GM20000 (cell line): ENCODE measurements at regions not wholly inside any gene's neighbourhood (a gene's known extent, or its start where the extent isn't known, plus 50 kb on each side); places are given as distances from the start of the nearest gene placed in this dataset.

Source experiments
- DNase-seq: peaks from one replicate; pipeline ENCODE4 v3.0.0; 2012; ENCODE audit warnings: low spot score
- CTCF ChIP-seq: IDR thresholded peaks from 2 replicates; pipeline ENCODE4 v1.5.1; 2012; ENCODE audit warnings: mild to moderate bottlenecking, control low read depth; ENCODE audit errors: extremely low read depth, missing control alignments

GRCh38 chr7:16015981-16016380 is 329.5 kb upstream of the MEOX2 start:
- DNase-seq: no peak
- no peak for TF ChIP-seq CTCF

- DNase-seq: no peak
- TF ChIP-seq CTCF: no peak
Observed at GRCh38 chr7:16014031-16014430, 327.5 kb upstream of the MEOX2 start.

GRCh38 chr7:16007911-16008310 is 321.4 kb upstream of the MEOX2 start:
- DNase-seq: no peak
- no peak for TF ChIP-seq CTCF

- TF ChIP-seq CTCF: no peak
Observed at GRCh38 chr7:16004702-16005101, 318.2 kb upstream of the MEOX2 start.

GRCh38 chr7:16001477-16001876 is 315.0 kb upstream of the MEOX2 start:
- TF ChIP-seq CTCF: no peak
- DNase-seq: no peak

More at GRCh38 chr7:16004702-16005101, 318.2 kb upstream of the MEOX2 start:
- no peak for DNase-seq

- TF ChIP-seq CTCF: no peak
- DNase-seq: no peak
Observed at GRCh38 chr7:15998617-15999016, 312.1 kb upstream of the MEOX2 start.

GRCh38 chr7:15995027-15995426 is 308.5 kb upstream of the MEOX2 start:
- no peak for TF ChIP-seq CTCF
- no peak for DNase-seq
